ENCODE measurements at regions not wholly inside any gene's neighbourhood (a gene's known extent, or its start where the extent isn't known, plus 50 kb on each side); places are given as distances from the start of the nearest gene placed in this dataset.
"Not testable (repeated sequence)": the region's sequence is repeated elsewhere in the genome, so short reads cannot be mapped to it uniquely, and the experiment has no call there.

GRCh38 chr10:105579112-105579511 lies 938.0 kb downstream of the SORCS3 start:
- FAIRE-seq (no peak), DNase-seq (ENCODE audit: low spot score) (no peak)

GRCh38 chr10:105577865-105578607 lies 936.9 kb downstream of the SORCS3 start:
- no peak for DNase-seq (ENCODE audit: low spot score)
- FAIRE-seq, result no peak

- FAIRE-seq, result no peak
- no peak for DNase-seq (ENCODE audit: low spot score)
Observed at GRCh38 chr10:105559333-105560097, 918.4 kb downstream of the SORCS3 start.

- not testable (repeated sequence) for FAIRE-seq; DNase-seq (ENCODE audit: low spot score)
Observed at GRCh38 chr10:105550453-105550852, 909.4 kb downstream of the SORCS3 start.

- no peak for FAIRE-seq
Observed at GRCh38 chr10:105549731-105550130, 908.6 kb downstream of the SORCS3 start.

GRCh38 chr10:105545101-105545500 lies 904.0 kb downstream of the SORCS3 start:
- DNase-seq (ENCODE audit: low spot score) (no peak), FAIRE-seq (no peak)

More at GRCh38 chr10:105549731-105550130, 908.6 kb downstream of the SORCS3 start:
- no peak for DNase-seq (ENCODE audit: low spot score)

GRCh38 chr10:105540381-105540780 lies 899.3 kb downstream of the SORCS3 start:
- no peak for DNase-seq (ENCODE audit: low spot score)
- FAIRE-seq, result no peak

GRCh38 chr10:105538874-105539273 lies 897.8 kb downstream of the SORCS3 start:
- no peak for FAIRE-seq

GRCh38 chr10:105535478-105535877 lies 894.4 kb downstream of the SORCS3 start:
- DNase-seq (ENCODE audit: low spot score), result no peak

More at GRCh38 chr10:105538874-105539273, 897.8 kb downstream of the SORCS3 start:
- DNase-seq (ENCODE audit: low spot score), result no peak

GRCh38 chr10:105534086-105534485 lies 893.0 kb downstream of the SORCS3 start:
- DNase-seq (ENCODE audit: low spot score), result no peak

More at GRCh38 chr10:105535478-105535877, 894.4 kb downstream of the SORCS3 start:
- FAIRE-seq, result no peak

GRCh38 chr10:105516511-105516910 lies 875.4 kb downstream of the SORCS3 start:
- no peak for FAIRE-seq
- DNase-seq (ENCODE audit: low spot score), result no peak

More at GRCh38 chr10:105534086-105534485, 893.0 kb downstream of the SORCS3 start:
- FAIRE-seq, result no peak

- no peak for DNase-seq (ENCODE audit: low spot score)
- FAIRE-seq, result no peak
Observed at GRCh38 chr10:105514106-105514505, 873.0 kb downstream of the SORCS3 start.

GRCh38 chr10:105509517-105509916 lies 868.4 kb downstream of the SORCS3 start:
- FAIRE-seq, result no peak
- no peak for DNase-seq (ENCODE audit: low spot score)

- DNase-seq (ENCODE audit: low spot score) (no peak), FAIRE-seq (no peak)
Observed at GRCh38 chr10:105506262-105506661, 865.2 kb downstream of the SORCS3 start.

- no peak for DNase-seq (ENCODE audit: low spot score)
- FAIRE-seq, result no peak
Observed at GRCh38 chr10:105503714-105504113, 862.6 kb downstream of the SORCS3 start.

- DNase-seq (ENCODE audit: low spot score), result no peak
- no peak for FAIRE-seq
Observed at GRCh38 chr10:105502058-105502457, 861.0 kb downstream of the SORCS3 start.

- DNase-seq (ENCODE audit: low spot score), result no peak
- no peak for FAIRE-seq
Observed at GRCh38 chr10:105494944-105495343, 853.9 kb downstream of the SORCS3 start.

GRCh38 chr10:105494303-105494702 lies 853.2 kb downstream of the SORCS3 start:
- FAIRE-seq, result no peak

GRCh38 chr10:105473170-105473569 lies 832.1 kb downstream of the SORCS3 start:
- no peak for FAIRE-seq

More at GRCh38 chr10:105494303-105494702, 853.2 kb downstream of the SORCS3 start:
- DNase-seq (ENCODE audit: low spot score), result no peak

GRCh38 chr10:105468759-105469158 lies 827.7 kb downstream of the SORCS3 start:
- FAIRE-seq, result no peak
- DNase-seq (ENCODE audit: low spot score), result no peak

More at GRCh38 chr10:105473170-105473569, 832.1 kb downstream of the SORCS3 start:
- DNase-seq (ENCODE audit: low spot score), result no peak

- DNase-seq (ENCODE audit: low spot score) (no peak), FAIRE-seq (no peak)
Observed at GRCh38 chr10:105466521-105466920, 825.4 kb downstream of the SORCS3 start.

GRCh38 chr10:105434970-105435369 lies 793.9 kb downstream of the SORCS3 start:
- DNase-seq (ENCODE audit: low spot score) (no peak), FAIRE-seq (no peak)

All from urothelium cell line (cell line).